Loucy (cell line): ENCODE measurements at regions not wholly inside any gene's neighbourhood (a gene's known extent, or its start where the extent isn't known, plus 50 kb on each side); places are given as distances from the start of the nearest gene placed in this dataset.
"Not testable (repeated sequence)": the region's sequence is repeated elsewhere in the genome, so short reads cannot be mapped to it uniquely, and the experiment has no call there.

Experiments
- CTCF ChIP-seq: fragments of 200-600 bp; sonication (generic); conservative IDR thresholded peaks from 2 replicates; pipeline ENCODE4 v1.5.1; 2014; ENCODE audit warnings: mild to moderate bottlenecking, antibody characterized with exemption, low read length
- EZH2phosphoT487 ChIP-seq: fragments of 200-600 bp; IDR thresholded peaks from 2 replicates; pipeline ENCODE4 v1.6.1; 2018; ENCODE audit warnings: antibody characterized with exemption, mild to moderate bottlenecking, moderate library complexity, borderline replicate concordance

- not testable (repeated sequence) for TF ChIP-seq CTCF, EZH2phosphoT487
Observed at GRCh38 chr12:5122256-5122831, 78.7 kb downstream of the KCNA5 start.
